ENCODE measurements at regions not wholly inside any gene's neighbourhood (a gene's known extent, or its start where the extent isn't known, plus 50 kb on each side); places are given as distances from the start of the nearest gene placed in this dataset.

DNA sequence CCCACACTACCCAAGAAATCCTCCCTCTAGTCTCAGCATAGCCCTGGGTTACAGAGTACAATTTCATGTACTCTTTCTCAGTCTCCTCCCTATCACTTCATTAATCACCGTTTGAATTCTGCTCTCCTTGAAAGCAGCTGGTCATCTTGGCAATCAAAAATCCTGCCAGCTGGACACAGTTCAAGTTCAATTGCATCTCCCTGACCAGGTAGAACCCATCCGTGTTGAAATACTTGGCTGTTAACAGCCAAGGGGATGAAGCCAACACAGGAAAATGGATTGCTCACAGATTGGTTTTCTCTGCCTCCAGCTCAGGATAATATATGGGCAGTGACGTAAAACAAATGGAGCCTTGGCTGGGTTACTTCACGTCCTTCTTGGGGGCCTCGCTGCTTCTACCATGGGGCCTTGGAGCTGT is 55.1 kb upstream of the GRK3 start (continued):
- TF ChIP-seq, protein P1, sequence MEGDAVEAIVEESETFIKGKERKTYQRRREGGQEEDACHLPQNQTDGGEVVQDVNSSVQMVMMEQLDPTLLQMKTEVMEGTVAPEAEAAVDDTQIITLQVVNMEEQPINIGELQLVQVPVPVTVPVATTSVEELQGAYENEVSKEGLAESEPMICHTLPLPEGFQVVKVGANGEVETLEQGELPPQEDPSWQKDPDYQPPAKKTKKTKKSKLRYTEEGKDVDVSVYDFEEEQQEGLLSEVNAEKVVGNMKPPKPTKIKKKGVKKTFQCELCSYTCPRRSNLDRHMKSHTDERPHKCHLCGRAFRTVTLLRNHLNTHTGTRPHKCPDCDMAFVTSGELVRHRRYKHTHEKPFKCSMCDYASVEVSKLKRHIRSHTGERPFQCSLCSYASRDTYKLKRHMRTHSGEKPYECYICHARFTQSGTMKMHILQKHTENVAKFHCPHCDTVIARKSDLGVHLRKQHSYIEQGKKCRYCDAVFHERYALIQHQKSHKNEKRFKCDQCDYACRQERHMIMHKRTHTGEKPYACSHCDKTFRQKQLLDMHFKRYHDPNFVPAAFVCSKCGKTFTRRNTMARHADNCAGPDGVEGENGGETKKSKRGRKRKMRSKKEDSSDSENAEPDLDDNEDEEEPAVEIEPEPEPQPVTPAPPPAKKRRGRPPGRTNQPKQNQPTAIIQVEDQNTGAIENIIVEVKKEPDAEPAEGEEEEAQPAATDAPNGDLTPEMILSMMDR (IDR thresholded peaks at IDR 0.05 in 2 of 3, conservative IDR thresholded peaks at IDR 0.05 in 1 of 3; ENCODE audit: borderline replicate concordance in 1 of 3, insufficient read depth in 1 of 3, low read depth in 2 of 3, low read length in 2 of 3) = no peak
- TF ChIP-seq SP1 (IDR thresholded peaks at IDR 0.05; ENCODE audit: low read depth) (no peak), SRF (IDR thresholded peaks at IDR 0.05; ENCODE audit: low read depth) (no peak), FOSL1 (IDR thresholded peaks at IDR 0.05; ENCODE audit: low read depth) (no peak)

DNA sequence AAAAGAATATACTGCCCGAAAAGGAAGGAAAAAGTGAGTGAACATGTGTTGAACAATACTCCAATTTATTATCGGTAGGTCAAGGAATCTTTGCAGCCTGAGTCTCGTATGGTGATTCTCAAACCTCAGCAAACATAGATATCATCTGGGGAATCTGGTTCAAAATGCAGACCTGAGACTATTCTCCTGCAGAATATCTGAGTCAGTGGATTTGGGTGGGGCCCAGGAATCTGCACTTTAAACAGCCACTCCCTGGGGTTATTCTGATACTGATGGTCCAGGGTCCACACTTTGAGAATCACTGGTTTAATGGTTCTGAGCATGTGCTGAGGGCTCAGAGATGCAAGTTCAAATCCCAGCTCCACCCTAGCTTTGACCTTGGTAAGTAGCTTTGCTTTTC is 53.6 kb upstream of the GRK3 start:
- Histone ChIP-seq H2AFZ (ENCODE audit: low read depth, low read length, poor library complexity, severe bottlenecking) (no peak overlapping the region), H4K20me1 (ENCODE audit: insufficient read depth) (no peaks in the 10 kb centered on the region), H3K9me2 (ENCODE audit: insufficient read depth) (no peaks in the 10 kb centered on the region), H3K9ac (ENCODE audit: low read length) (no peak overlapping the region), H3K27ac (ENCODE audit: low read depth, low read length) (no peak overlapping the region), H3K9me3 (ENCODE audit: control insufficient read depth in 1 of 2, insufficient read depth in 1 of 2, low read depth in 1 of 2, low read length in 2 of 2) (no peaks in the 10 kb centered on the region), H3K4me2 (ENCODE audit: low read length) (no peak overlapping the region), H3K27me3 (ENCODE audit: insufficient read depth, low read length) (no peaks in the 10 kb centered on the region), H3K4me1 (ENCODE audit: control insufficient read depth in 1 of 2, insufficient read depth in 2 of 2, low read length in 2 of 2) (peaks cover 10 to 16% of the 10 kb centered on the region in 2 experiments; a peak in 3 of 4 replicates), H3K79me2 (ENCODE audit: insufficient read depth, low read length) (no peaks in the 10 kb centered on the region), H3K4me3 (replicated peaks in 1 of 2; ENCODE audit: low read depth in 1 of 2, low read length in 2 of 2) (no peak overlapping the region), H3K36me3 (ENCODE audit: control insufficient read depth in 1 of 2, insufficient read depth in 2 of 2, low read length in 2 of 2) (no peaks in the 10 kb centered on the region)
- BruUV-seq (replicated peaks) = no TSS peak
- RAD21 ChIA-PET (ENCODE audit: low non-redundant PET in 1 of 2, low total read pairs in 2 of 2, uncharacterized antibody in 2 of 2, unreplicated experiment in 2 of 2) = no interaction called here
- intact Hi-C loops (cut with micrococcal nuclease) = no loop called here
- POLR2A ChIA-PET = no interaction called here
- CTCF ChIA-PET = no interaction called here
- TF ChIP-seq, protein P2, sequence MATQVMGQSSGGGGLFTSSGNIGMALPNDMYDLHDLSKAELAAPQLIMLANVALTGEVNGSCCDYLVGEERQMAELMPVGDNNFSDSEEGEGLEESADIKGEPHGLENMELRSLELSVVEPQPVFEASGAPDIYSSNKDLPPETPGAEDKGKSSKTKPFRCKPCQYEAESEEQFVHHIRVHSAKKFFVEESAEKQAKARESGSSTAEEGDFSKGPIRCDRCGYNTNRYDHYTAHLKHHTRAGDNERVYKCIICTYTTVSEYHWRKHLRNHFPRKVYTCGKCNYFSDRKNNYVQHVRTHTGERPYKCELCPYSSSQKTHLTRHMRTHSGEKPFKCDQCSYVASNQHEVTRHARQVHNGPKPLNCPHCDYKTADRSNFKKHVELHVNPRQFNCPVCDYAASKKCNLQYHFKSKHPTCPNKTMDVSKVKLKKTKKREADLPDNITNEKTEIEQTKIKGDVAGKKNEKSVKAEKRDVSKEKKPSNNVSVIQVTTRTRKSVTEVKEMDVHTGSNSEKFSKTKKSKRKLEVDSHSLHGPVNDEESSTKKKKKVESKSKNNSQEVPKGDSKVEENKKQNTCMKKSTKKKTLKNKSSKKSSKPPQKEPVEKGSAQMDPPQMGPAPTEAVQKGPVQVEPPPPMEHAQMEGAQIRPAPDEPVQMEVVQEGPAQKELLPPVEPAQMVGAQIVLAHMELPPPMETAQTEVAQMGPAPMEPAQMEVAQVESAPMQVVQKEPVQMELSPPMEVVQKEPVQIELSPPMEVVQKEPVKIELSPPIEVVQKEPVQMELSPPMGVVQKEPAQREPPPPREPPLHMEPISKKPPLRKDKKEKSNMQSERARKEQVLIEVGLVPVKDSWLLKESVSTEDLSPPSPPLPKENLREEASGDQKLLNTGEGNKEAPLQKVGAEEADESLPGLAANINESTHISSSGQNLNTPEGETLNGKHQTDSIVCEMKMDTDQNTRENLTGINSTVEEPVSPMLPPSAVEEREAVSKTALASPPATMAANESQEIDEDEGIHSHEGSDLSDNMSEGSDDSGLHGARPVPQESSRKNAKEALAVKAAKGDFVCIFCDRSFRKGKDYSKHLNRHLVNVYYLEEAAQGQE (IDR thresholded peaks at IDR 0.05; ENCODE audit: low read depth) = no peak
- no peak for TF ChIP-seq EGR1 (IDR thresholded peaks at IDR 0.05; ENCODE audit: low read depth)
- DNase-seq (ENCODE audit: low read depth, low spot score) (no peak), ATAC-seq (no peak)
